ENCODE measurements at regions not wholly inside any gene's neighbourhood (a gene's known extent, or its start where the extent isn't known, plus 50 kb on each side); places are given as distances from the start of the nearest gene placed in this dataset.

DNA sequence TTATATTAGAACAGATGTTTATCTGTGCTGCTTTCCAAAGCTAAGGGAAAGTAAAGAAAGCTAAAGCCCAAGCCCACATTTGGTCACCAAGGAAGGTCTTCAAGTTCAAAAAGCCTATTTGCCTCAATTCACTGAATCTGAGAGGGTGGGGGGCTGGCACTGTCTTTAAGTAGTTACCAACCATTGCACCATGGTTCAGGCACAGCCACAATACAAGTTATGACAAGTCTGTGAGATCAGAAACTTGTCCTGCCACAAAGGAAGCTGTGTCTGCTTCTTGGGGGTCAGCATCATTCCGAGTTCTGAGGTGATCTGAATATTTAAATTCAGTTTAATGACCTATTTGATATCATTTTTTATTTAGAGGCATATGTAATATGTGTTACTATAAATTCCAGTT lies 78.3 kb upstream of the OPRM1 start:
- DNase-seq (ENCODE audit: low read depth, low spot score), result no peak
- in situ Hi-C loops (cut with HindIII; ENCODE audit: low sequenced_read_pairs), result no loop called here
- no peak overlapping the region for H3K4me3 ChIP-seq (ENCODE audit: low read depth, low read length)
- TF ChIP-seq, protein P1, sequence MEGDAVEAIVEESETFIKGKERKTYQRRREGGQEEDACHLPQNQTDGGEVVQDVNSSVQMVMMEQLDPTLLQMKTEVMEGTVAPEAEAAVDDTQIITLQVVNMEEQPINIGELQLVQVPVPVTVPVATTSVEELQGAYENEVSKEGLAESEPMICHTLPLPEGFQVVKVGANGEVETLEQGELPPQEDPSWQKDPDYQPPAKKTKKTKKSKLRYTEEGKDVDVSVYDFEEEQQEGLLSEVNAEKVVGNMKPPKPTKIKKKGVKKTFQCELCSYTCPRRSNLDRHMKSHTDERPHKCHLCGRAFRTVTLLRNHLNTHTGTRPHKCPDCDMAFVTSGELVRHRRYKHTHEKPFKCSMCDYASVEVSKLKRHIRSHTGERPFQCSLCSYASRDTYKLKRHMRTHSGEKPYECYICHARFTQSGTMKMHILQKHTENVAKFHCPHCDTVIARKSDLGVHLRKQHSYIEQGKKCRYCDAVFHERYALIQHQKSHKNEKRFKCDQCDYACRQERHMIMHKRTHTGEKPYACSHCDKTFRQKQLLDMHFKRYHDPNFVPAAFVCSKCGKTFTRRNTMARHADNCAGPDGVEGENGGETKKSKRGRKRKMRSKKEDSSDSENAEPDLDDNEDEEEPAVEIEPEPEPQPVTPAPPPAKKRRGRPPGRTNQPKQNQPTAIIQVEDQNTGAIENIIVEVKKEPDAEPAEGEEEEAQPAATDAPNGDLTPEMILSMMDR (IDR thresholded peaks at IDR 0.05; ENCODE audit: low read depth, low read length), result no peak

DNA sequence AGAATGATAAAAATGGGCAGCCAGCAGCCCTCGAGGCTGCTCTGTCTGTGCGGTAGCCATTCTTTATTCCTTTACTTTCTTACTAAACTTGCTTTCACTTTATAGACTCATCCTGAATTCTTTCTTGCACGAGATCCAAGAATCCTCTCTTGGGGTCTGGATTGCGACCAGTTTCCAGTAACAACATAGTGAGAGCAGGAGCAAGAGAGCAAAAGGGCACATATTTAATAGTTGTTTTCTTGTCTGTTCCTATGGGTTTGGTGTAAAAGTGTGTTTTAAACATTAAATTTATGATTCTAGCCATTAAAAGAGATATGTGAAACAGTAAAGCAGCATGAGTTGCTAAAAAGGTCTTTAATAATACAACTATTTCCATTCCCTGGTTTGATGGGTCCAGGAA lies 78.8 kb upstream of the OPRM1 start:
- H3K4me3 ChIP-seq (ENCODE audit: low read depth, low read length), result no peak overlapping the region
- in situ Hi-C loops (cut with HindIII; ENCODE audit: low sequenced_read_pairs), result no loop called here
- TF ChIP-seq, protein P1 (IDR thresholded peaks at IDR 0.05; ENCODE audit: low read depth, low read length), result no peak
- DNase-seq (ENCODE audit: low read depth, low spot score), result no peak

DNA sequence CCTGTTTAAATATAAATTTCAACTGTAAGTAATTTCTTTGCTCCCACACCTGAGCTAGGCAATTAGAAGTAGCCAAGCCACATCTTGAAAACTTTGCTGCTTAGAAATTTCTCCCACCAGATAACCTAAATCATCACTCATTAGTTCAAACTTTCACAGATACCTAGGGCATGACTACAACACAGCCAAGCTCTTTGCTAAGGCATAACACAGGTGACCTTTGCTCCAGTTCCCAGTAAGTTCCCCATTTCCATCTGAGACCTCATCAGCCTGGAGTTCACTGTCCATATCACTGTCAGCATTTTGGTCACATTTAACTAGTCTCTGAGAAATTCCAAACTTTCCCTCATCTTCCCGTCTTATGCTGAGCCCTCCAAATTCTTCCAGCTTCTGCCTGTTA lies 79.8 kb upstream of the OPRM1 start:
- no peak overlapping the region for H3K4me3 ChIP-seq (ENCODE audit: low read depth, low read length)
- in situ Hi-C loops (cut with HindIII; ENCODE audit: low sequenced_read_pairs), result no loop called here
- TF ChIP-seq, protein P1 (IDR thresholded peaks at IDR 0.05; ENCODE audit: low read depth, low read length), result no peak
- DNase-seq (ENCODE audit: low read depth, low spot score), result no peak

DNA sequence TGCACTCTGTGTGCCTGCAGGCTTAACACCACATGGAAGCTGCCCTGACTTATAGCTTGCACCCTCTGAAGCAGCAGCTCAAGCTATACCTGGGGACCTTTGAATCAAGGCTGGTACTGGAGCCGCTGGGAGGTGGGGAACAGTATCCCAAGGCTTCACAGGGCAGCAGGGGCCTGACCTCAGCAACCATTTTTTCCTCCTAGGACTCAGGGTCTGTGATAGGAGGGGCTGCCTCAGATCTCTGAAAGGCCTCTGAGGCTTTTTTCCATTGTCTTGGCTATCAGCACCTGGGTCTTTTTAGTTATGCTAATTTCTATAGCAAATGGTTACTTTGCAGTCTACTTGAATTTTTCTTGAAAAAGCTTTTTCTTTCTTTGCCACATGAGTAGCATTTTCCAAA lies 80.2 kb upstream of the OPRM1 start:
- in situ Hi-C loops (cut with HindIII; ENCODE audit: low sequenced_read_pairs), result no loop called here
- no peak for DNase-seq (ENCODE audit: low read depth, low spot score)
- TF ChIP-seq, protein P1 (IDR thresholded peaks at IDR 0.05; ENCODE audit: low read depth, low read length), result no peak
- H3K4me3 ChIP-seq (ENCODE audit: low read depth, low read length), result no peak overlapping the region

DNA sequence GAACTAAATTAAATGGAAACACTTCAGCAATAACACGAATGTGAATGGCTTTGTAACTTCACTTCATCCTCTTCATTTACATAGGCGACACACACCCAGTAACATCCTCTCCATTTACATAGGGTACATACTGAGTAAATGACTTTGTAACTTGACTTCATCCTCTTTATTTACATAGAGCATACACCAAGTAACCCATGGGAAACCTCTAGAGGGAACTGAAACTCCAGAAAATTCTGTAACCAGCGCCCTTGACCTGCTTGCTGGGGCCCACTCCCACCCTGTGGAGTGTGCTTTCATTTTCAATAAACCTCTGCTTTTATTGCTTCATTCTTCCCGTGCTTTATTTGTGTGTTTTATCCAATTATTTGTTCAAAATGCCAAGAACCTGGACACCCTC lies 81.6 kb upstream of the OPRM1 start:
- in situ Hi-C loops (cut with HindIII; ENCODE audit: low sequenced_read_pairs), result no loop called here
- DNase-seq (ENCODE audit: low read depth, low spot score), result no peak
- no peak overlapping the region for H3K4me3 ChIP-seq (ENCODE audit: low read depth, low read length)
- TF ChIP-seq, protein P1 (IDR thresholded peaks at IDR 0.05; ENCODE audit: low read depth, low read length), result no peak

DNA sequence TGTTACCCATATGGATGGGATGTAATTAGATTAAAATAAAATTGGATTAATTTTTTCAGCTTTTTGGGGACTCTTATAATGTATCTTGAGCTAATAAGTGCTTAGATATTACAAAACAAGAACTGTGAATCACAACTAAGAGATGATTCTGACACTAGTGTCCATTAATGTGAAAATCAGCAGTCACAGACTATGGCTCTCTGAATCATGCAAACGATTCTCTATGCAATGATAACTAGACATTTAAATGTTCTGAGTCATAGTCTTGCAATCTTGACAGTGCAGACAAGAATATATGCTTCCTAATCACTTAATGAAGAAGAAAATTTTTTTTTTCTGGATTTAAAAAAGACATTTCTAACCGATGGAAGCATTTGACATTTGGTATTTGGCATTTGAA lies 82.2 kb upstream of the OPRM1 start:
- TF ChIP-seq, protein P1 (IDR thresholded peaks at IDR 0.05; ENCODE audit: low read depth, low read length), result no peak
- in situ Hi-C loops (cut with HindIII; ENCODE audit: low sequenced_read_pairs), result no loop called here
- no peak for DNase-seq (ENCODE audit: low read depth, low spot score)
- no peak overlapping the region for H3K4me3 ChIP-seq (ENCODE audit: low read depth, low read length)

DNA sequence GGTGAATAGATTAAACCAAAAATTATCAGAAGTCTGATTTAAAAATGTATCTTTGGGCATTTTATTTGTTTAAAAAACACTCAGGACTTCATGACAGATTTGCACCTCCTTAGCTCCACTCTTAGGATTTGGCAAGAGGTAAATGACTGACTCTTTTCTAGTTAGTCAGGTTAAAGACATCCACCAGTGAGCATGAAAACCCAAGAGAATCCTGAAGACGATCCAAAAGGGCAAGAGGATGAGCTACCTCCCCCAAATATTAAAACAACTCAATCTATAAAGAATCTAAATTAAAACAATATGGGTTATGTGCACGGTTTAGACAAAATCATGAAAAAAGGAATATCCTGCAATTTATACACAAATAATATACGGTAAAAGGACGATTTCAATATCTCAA lies 89.4 kb upstream of the OPRM1 start:
- in situ Hi-C loops (cut with HindIII; ENCODE audit: low sequenced_read_pairs), result no loop called here
- DNase-seq (ENCODE audit: low read depth, low spot score), result no peak

More for the DNA sequence above, 89.4 kb upstream of the OPRM1 start:
- H3K4me3 ChIP-seq (ENCODE audit: low read depth, low read length), result no peak overlapping the region
- TF ChIP-seq, protein P1 (IDR thresholded peaks at IDR 0.05; ENCODE audit: low read depth, low read length), result no peak

All from astrocyte of the spinal cord (primary cell).